NCI-H187 treated with DMSO at 0.1 percent for 48 hours (cell line): ENCODE measurements at regions not wholly inside any gene's neighbourhood (a gene's known extent, or its start where the extent isn't known, plus 50 kb on each side); places are given as distances from the start of the nearest gene placed in this dataset.

Experiments used
- DNase-seq: peaks from one replicate; lab custom pipeline; 2025; lab: John Stamatoyannopoulos, UW

GRCh38 chr17:77001487-77001886 lies 133.3 kb downstream of the MGAT5B start:
- no peak for DNase-seq

- DNase-seq, result no peak
Observed at GRCh38 chr17:77002103-77003045, 134.2 kb downstream of the MGAT5B start.

DNA sequence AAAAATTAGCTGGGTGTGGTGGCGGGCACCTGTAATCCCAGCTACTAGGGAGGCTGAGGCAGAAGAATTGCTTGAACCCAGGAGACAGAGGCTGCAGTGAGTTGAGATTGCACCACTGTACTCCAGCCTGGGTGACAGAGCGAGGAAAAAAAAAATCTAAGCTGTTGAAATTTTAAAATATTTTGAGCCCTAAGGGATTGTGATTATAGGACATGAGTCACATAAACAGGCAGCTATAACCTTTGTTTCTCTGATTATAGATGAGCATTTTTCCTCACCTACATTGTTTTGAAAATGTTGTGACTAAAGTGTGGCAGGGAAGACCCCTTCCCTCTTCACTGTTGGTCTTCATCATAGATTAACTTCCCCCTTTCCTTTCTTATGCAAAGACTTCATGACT lies 135.5 kb downstream of the MGAT5B start:
- DNase-seq, result no peak

DNA sequence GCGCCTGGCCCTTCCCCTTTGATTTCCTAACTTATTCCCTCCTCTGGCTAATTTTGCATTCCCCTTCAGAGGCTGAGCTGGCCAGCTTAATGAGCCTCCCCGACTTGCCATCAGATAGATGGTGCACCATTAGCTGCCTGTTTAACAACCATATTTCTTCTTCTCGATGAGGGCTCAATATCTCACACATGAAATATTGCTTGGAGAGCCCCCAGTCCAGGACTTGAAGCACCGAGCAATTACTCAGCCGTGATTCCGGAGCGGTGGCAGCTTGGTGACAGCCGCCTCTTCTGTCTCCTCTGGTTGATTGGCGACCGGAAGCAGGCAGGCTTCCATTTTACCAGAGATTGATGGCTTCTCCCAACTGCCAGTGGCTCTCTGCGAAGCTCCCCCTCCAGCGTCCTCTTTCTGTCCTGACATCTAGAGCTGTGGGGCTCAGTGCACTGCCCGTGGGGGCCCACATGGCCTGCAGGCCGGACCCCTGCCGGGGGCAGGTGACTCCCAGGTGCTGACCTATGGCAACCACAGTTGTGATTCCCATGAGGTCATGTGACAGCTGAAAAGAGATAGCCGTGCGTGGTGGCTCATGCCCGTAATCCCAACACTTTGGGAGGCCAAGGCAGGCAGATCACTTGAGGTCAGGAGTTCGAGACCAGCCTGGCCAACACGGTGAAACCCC lies 133.7 kb upstream of the SEC14L1 start:
- DNase-seq, result no peak

- DNase-seq, result no peak
Observed at GRCh38 chr17:77009877-77010276, 130.9 kb upstream of the SEC14L1 start.

DNA sequence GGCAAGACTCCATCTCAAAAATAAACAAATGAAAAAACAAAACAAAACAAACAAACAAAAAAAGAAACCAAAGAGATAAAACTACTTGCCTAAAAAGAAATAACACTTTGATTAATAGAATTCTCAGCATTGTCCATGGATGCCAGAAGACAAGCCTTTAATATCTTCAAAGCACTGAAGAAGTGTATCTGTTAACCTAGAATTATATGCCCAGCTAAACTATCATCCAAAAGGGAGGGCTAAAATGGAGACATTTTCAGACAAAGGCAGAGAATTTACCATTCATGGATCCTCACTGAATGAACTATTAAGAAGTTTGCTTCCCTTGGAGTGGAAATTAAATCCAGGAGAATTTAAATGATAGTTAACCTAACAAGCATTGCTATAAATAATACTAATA lies 130.1 kb upstream of the SEC14L1 start:
- DNase-seq, result no peak

DNA sequence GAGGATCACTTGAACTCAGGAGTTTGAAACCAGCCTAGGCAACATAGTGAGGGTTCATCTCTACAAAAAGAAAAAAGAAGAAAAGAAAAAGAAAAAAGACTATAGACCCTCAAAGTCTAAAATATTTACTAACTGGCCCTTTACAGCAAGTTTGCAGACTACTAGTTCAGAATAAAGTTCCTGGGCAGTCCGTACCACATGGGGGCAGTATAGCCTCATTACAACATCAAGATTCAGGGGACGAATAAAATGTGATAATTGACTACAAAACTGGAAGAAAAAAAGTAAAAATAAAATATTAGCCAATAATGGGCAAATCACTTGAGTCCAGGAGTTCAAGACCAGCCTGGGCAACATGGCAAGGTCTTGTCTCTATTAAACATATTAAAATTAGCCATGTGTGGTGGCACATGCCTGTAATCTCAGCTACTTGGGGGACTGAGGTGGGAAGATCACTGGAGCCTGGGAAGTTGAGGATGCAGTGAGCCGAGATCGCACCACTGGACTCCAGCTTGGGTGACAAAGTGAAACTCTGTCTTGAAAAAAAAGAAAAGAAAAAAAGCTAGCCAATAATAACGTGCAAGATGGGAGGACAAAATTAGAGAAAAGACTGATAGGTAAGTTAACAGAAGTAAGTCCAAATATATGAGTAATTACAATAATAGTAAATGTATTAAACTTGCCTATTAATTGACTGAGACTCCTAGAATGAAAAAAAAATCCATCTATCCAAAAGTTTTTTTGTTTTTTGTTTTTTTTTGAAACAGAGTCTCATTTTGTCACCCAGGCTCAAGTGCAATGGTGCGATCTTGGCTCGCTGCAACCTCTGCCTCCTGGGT lies 129.4 kb upstream of the SEC14L1 start:
- DNase-seq, result no peak

- no peak for DNase-seq
Observed at GRCh38 chr17:77018504-77018903, 122.3 kb upstream of the SEC14L1 start.

DNA sequence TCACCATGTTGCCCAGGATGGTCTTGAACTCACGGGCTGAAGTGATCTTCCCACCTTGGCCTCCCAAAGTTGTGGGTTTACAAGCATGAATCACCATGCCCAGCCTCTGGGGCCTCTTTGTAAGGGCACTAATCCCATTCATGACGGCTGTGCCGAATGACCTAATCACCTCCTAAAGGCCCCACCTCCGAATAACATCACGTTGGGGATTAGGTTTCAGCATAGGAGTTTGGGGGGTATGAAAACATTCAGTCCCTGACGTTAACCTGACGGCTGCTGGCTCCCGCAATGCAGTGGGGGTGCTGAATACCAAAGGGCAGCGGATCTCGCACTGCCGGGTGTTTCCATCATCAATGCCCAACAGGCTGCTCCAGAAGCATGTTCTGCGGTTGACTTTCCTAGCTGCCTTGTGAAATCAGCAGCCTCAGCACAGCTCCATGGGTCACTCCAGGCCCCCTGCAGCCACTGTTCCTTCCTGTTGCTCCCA lies 120.8 kb upstream of the SEC14L1 start:
- DNase-seq, result no peak

DNA sequence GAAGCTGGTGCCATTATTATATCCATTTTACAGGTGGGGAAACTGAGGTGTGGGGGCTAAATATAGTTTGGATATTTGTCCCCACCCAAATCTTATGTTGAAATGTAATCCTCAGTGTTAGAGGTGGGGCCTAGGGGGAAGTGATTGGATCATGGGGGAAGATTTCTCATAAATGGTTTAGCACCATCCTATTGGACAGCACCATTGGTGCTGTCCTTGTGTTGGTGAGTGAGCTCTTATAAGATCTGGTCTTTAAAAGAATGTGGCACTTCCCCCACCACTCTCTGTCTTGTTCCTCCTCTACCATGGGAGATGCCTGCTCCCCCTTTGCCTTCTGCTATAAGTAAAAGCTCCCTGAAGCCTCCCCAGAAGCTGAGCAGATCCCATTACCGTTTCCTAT lies 119.8 kb upstream of the SEC14L1 start:
- DNase-seq, result no peak

- no peak for DNase-seq
Observed at GRCh38 chr17:77022766-77023165, 118.0 kb upstream of the SEC14L1 start.

DNA sequence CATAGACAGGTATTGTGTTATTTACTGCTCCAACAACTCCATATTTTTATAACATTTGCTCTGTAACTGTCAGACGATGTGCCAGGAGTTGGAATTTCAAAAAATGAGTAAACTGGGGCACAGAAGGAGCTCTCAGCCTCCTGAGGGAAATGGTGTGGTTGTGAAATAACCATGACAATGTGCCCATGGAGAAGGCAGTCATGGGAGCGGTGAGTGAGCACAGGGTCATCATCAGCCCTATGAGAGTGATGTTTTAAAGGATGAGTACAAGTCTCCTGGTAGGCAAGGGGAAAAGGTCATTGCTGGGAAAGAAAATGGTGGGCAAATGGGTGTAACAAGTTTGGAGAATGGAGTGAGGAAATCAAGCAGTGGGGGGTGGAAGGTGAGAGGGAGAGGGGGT lies 115.0 kb upstream of the SEC14L1 start:
- no peak for DNase-seq

DNA sequence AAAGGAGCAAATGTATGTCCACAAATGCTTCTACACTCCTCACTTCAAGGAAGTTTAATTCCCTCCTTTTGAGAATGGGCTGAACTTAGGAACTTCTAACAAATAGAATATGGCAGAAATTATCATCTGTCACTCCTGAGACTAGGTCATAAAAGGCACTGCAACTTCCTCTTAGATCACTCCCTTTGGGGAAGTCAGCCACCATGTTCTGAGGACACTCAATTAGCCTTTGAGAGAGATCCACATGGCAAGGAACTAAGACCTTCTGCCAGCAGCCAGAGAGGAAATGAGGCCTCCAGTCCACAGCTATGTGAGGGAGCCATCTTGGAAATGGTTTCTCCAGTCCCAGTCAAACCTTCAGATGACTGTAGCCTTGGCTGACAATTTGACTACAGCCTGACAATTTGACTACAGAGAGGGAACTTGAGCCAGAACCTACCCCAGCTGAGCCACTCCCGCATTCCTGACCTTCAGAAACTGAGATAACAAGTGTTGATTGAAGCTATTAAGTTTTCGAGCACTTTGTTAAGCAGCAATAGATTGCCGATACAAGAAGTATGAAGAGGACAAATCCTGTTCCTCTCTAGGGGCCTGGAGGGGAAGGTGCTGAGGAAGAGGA lies 113.4 kb upstream of the SEC14L1 start:
- no peak for DNase-seq

- DNase-seq, result no peak
Observed at GRCh38 chr17:77028900-77029299, 111.9 kb upstream of the SEC14L1 start.

GRCh38 chr17:77032929-77033328 lies 107.8 kb upstream of the SEC14L1 start:
- DNase-seq, result no peak

GRCh38 chr17:77033892-77034404 lies 106.8 kb upstream of the SEC14L1 start:
- DNase-seq, result no peak

- no peak for DNase-seq
Observed at GRCh38 chr17:77034677-77035424, 105.9 kb upstream of the SEC14L1 start.

- no peak for DNase-seq
Observed at GRCh38 chr17:77035526-77035925, 105.2 kb upstream of the SEC14L1 start.

DNA sequence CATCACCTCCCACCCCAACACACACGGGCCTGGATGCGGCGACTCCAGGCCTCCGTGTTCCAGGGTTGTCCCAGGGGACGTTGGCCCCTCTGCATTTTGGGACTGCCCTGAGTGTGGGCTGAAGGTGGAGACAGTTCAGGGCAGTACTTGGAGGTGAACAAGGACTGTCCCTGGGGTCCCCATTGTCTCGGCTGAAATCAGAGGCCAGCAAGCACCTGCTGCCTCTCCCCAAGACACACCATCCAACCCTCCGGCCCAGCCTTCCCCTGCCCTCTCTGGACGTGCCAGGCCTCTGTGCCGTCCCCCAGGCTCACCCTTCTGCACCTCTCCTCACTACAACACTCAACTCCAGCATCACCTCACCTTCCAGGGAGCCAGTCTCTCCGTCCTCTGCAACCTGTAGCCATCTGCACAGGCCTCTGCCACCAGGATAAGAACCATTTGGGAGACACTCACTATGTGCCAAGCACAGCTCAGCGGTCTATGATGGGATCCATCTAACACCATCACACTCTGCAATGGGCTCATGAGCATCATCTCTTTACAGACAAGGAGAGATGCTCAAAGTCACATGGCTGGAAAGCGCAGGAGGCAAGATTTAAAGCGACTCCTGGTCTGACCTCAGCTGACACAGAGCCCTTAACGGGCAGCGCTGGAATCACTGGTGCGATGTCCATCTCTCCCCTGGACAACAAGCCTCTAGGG lies 104.5 kb upstream of the SEC14L1 start:
- DNase-seq, result no peak

DNA sequence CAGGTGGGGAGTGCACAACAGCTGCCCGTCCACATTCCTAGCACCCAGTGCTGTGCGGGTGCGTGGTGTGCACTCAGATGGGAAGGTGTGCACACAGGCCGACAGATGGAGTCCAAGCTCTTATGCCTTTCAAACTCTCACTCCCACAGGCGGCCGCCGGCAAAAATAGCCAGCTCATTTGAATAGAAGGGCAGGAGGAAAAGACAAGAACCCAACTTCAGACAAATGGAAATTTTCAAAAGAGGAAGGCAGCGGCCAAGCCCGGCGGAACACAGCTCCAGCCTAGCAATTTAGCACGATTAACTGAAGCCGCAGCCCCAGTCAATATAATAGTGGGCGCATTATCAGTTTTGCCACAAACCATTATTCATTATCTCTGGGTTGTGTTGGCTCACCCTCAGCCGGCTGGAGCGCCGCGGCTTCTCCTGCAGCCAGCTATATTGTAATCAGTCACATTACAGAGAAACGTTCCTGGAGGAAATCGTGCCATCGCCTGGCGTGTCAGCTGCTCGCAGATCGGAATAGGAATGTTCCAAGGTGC lies 103.9 kb upstream of the SEC14L1 start:
- no peak for DNase-seq
